ENCODE measurements at regions not wholly inside any gene's neighbourhood (a gene's known extent, or its start where the extent isn't known, plus 50 kb on each side); places are given as distances from the start of the nearest gene placed in this dataset.

DNA sequence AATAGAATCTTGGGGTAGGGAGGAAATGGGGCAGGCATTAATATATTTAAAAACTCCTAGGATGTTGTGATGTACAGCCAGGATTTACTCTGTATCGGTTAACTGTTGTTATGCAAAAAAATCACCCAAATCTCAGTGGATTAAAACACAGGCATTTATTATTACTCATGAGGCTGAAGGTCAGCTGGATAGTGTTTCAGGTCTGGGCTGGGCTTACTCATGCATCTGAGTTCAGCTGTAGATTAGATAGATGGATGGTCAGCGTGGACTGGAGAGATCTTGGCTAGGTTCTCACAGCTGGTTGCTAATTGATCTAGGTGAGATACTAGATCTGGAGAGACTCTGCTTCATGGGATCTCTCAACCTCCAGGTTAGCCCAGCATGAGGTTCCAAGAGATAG is 131.4 kb downstream of the BTBD3 start:
- TF ChIP-seq, protein P1, sequence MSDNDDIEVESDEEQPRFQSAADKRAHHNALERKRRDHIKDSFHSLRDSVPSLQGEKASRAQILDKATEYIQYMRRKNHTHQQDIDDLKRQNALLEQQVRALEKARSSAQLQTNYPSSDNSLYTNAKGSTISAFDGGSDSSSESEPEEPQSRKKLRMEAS (IDR thresholded peaks at IDR 0.05), result no peak
- TF ChIP-seq TEAD4 (IDR thresholded peaks at IDR 0.05) (no peak), TAF1 (IDR thresholded peaks at IDR 0.05; ENCODE audit: low read depth) (no peak), USF1 (IDR thresholded peaks at IDR 0.05) (no peak), CREB1 (IDR thresholded peaks at IDR 0.05; ENCODE audit: low read depth) (no peak), TCF12 (IDR thresholded peaks at IDR 0.05; ENCODE audit: low read depth) (no peak), EGR1 (IDR thresholded peaks at IDR 0.05) (no peak)

Measured in Ishikawa (cell line).